NCI-H1048 (cell line): ENCODE measurements at regions not wholly inside any gene's neighbourhood (a gene's known extent, or its start where the extent isn't known, plus 50 kb on each side); places are given as distances from the start of the nearest gene placed in this dataset.
"Not testable (repeated sequence)": the region's sequence is repeated elsewhere in the genome, so short reads cannot be mapped to it uniquely, and the experiment has no call there.

Source experiments
- DNase-seq: peaks from one replicate; lab custom pipeline; 2025; lab: John Stamatoyannopoulos, UW

DNA sequence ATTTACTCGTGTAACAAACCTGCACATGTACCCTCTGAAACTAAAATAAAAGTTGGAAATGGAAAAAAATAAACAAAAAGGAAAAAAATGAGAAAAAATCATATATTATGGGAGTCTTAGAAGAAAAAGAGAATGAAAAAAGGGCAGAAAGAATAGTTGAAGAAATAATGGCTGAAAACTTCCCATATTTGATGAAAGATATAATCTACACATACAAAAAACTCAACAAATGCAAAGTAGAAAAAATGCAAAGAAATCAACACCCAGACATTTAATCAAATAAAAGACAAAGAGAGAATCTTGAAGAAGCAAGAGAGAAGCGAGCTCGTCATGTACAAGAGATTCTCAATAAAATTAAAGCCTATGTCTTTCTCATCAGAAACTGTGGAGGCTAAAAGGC, 73.8 kb downstream of the SLC25A46 start:
- no peak for DNase-seq

DNA sequence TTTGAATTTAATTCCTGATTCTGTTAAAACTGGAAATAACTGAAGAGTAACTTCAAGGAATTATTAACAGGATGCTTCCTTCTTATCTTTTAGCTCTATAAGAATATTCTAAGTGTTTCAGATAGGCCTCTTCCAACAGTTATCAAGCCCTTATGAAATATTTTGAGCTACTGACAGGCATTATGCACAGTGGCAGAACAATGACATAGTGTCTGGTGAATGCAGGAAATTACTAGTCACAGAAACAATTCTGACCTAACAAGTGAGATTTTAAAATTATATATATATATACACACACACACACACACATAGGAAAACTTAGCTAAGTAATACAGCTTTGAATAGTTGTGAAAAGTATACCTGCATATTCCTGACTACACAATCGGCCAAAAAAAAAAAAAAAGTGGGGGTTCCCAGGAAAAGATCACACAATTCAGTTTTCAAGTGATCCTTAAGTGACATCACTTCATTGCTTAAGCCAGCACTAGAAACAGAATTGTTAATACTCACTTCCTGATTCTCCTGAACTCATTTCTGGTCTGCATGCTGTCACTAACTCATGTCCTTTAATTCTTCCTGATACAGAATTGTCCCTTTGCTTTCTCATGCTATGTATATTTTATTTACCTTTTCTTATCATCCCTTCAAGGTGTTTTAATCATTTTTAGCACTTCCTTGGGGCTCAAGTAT, 77.3 kb downstream of the SLC25A46 start:
- no peak for DNase-seq

DNA sequence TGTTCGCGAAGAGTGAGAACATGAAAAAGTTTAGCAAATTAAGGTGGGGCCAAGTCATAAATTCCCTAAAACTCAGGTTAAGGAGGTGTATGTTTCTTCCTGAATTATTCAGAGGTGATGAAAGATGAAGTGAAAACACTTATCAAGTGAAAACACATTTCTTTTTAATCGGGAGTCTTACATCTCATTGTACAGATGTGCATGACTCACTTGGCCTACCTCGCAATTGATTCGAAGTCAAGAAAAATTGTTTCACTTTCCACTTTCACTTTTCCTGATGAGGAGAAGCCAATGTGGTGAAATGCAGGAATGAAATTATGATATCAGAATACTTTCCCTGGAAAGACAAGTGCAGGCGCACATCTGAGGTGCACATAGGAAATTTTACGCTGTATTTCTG, 78.7 kb downstream of the SLC25A46 start:
- no peak for DNase-seq

DNA sequence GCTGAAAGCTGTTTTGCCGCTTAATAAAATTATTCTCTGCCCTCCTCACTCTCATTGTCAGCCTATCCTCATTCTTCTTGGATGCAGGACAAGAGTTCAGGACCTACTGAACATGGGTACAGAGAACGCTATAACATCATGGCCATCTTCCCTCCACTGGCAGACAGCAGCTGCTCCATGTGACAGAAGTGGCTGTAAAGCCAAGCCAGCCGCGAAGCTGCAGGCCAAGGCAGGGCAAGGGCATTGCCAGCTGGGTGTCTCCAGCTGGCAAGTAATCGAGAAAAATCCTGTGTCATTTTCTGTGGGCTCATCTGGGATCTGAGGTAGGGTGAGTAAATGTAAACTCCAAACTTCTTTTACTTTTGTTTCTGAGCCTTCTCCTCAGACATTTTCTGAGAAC, 84.8 kb downstream of the SLC25A46 start:
- no peak for DNase-seq

DNA sequence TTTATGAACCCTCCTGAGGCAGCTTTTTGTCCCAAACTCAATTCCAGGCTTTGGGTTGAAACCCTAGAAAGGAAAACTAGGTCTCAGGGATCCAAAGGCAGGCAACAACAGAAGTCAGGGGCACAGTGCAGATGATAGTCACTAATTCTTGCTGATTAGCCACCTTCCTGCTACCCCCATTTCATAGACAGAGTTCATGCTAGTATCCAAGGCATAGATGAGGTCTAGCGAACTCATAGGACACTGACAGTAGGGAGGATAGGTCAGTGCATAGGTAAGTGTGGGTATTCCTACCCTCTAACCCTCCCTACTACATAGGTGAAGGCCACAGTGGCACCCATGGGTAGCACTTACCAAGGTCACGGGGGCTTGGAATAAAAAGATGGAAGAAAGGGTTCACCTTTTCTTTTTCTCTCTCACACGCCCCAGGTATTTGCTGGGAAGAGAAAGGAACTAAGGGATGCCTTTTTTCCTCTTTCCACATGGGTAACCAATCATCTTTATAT, 86.2 kb downstream of the SLC25A46 start:
- no peak for DNase-seq

DNA sequence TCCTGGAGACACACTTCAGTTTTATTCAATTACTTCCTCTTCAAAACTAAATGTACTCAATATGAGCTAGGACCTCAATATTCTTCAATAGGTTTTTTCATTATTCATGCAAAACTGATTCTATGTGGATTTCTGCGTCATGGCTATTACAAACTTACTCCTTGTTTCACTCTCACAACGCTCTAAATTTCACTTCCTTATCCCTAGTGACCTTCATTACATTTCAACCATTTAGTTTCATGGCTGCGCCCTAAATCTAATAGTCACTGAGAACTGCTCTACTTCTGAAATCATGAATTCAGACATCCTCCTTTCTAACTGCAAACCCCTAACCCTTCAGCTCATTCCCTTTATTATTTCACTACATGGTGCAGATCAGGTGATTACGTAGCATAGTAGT, 93.9 kb downstream of the SLC25A46 start:
- no peak for DNase-seq

DNA sequence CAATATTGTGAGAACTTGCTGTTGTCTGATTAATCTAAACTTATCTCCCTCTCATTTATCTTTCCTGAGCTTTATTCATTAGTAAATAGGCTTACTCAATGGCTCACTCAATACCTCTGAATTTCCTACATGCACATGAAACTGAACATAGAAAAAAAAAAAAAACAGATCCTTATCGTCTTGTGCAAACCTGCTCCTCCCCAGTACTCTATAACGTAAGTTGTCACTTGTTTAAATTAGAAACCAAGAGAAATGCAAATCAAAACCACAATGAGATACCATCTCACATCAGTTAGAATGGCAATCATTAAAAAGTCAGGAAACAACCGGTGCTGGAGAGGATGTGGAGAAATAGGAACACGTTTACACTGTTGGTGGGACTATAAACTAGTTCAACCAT, 96.1 kb downstream of the SLC25A46 start:
- DNase-seq: not testable (repeated sequence)

DNA sequence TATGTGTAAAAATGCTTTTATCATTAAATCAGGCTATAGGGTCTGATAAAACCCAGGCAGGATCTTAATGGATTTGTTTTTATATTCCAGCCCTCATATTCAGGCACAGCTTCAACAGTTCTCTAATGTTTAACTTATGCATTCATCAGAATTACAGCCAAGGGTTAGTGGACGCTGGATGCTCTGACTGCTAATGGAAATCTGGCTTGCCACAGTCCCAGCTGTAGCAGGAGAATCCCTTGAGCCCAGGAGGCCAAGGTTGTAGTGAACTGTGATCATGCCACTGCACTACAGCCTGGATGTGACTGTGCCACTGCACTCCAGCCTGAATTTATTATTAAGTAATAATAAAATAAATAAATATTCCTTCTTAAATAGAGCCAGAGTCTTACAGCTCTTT, 98.0 kb downstream of the SLC25A46 start:
- DNase-seq: no peak

DNA sequence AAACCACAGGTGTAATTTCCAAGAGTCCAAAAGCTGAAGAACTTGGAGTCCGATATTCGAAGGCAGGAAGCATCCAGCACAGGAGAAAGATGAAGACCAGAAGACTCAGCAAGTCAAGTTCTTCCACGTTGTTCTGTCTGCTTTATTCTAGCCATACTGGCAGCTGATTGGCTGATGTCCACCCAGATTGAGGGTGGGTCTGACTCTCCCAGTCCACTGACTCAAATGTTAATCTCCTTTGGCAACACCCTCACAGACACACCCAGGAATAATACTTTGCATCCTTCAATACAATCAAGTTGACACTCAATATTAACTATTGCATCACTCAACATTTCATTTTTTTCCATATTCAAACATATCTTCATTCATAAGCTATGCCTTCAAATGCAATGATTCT, 99.5 kb downstream of the SLC25A46 start:
- DNase-seq: not testable (repeated sequence)

DNA sequence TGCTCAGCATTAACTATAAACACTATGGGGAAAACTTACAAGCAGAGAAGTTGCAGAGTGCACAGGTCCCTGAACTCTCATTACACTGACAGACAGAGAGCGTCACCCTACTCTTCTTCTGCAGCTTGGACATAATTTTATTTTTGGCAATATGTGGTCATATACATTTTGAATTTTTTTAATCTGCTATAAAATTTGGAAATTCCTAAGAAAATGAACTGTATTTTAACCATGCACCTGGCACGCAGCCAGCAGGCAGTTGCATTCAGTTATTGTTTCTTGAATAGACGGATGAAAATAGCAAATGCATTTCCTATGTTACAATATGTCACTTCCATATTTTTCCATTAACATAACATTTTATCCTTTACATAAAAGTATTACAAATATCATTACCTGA, 100.2 kb downstream of the SLC25A46 start:
- no peak for DNase-seq

DNA sequence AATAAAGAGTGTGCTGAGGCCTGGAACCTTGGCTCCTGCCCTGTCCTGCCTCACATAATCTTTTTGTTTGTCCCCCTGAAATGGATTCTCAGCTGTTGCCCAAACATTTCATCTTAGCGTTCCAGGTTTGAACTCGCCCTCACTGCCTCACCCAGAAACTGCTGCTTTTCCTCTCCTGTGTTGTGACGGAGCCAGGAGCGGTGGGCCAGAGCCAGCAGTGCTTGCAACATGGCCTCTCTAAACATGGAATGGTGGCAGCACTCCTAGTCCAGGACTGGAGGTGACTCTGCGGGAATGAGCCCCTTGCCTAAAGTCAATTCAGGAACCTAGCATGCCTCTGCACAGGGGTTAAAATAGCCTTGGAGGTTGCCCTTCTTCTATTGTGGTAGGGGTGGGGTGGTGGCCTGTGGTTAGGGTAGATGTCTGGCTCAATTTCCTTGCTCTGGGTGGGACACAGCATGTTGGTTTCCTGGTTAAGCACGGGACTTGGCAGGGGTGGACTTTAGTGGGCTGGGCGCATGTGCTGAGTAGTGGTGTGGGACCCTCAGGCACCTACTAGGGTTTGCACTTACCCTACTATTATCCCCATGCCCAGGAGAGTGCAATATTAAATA, 101.6 kb downstream of the SLC25A46 start:
- DNase-seq: no peak

DNA sequence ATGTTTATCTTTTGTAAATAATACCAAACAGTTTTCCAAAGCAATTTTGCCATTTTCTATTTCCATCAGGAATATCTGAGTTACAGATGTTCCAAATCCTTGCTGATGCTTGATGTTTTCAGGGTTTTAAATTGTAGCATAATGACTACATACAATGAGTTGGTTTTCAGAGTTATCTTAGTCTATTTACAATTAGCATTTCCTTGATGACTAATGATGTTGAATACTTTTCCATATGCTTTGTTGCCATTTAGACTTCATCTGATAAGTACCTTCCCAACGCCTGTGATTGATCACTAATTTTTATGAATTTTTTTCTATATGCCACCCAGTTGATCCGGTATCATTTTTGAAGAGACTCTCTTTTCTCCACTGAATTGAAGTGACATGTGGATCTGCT, 102.3 kb downstream of the SLC25A46 start:
- no peak for DNase-seq

DNA sequence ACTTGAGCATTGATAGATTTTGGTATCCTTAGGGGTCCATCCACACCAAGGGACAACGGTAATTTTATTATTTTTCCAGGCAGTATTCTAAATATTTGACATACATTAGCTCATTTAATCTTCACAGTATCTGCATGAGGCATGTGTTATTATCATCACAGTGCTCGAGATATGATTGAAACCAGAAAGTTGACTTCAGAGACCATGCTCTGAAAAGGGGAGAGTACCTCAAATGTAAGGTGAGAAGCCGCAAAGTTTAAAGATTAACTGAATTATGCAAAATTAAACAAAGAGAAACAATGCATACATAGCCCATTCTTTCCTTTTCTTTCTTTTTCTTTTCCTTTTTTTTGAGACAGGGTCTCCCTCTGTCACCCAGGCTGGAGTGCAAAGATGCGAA, 104.1 kb downstream of the SLC25A46 start:
- no peak for DNase-seq

DNA sequence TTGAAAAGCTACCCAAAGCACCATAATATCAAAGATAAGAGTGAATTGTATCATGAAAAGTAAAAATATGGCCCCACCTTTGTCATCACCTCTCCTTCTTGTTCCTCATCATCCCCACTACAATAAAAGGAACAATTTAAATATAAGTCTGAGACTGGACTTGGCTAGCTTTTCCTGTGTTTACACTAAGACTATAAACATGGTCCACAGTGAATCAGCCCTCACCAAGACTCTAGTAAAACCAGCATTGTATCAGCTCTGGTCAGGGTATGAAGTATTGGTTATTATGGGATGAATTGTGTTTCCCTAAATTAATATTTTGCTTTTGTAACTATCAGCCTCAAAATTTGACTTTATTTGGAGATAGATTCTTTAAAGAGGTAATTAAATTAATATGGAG, 105.4 kb downstream of the SLC25A46 start:
- DNase-seq: no peak

DNA sequence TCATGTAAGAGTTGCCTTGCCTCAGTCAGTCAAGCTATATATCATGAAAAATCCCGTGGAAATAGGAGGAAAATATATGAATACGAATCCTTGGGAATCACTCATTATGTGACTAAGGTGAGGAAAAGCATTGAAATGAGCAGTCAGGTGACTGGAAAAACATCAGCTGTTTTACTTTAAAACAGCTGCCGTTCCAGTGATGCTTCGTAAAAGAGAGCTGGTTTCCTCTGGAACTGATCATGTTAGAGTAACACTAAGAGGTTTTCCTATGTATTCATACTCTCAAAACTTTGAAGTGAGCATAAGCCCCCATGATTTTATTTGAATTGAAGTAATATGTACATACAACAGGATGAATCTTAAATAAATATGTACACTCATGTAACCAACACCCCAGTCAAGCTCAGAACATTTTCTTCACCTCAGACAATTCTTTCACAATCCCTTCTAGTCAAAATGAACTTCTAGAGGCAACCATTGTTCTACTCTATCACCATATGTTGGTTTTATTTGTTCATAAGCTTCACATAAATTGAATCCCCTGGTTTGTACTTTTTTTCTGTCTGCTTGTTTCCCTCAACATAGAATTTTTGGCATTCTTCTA, 107.7 kb downstream of the SLC25A46 start:
- DNase-seq: no peak

DNA sequence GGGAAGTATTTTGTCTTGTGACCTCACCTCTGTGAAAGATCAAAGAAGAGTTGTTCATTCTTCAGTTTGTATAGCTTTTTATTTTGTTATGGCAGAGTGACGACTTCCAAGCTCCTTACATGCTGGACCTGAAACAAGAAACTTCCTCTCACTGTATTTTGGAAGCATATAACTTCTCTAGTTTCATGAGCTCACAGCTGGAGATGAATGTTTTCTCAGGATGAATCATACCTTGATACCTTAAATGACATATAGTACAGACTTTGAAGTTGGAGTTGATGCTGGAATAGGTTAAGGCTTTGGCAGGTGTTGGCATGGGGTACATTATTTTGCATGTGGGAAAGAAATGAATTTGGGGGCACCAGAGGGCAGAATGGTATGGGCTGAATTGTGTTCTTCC, 112.5 kb downstream of the SLC25A46 start:
- DNase-seq: no peak

DNA sequence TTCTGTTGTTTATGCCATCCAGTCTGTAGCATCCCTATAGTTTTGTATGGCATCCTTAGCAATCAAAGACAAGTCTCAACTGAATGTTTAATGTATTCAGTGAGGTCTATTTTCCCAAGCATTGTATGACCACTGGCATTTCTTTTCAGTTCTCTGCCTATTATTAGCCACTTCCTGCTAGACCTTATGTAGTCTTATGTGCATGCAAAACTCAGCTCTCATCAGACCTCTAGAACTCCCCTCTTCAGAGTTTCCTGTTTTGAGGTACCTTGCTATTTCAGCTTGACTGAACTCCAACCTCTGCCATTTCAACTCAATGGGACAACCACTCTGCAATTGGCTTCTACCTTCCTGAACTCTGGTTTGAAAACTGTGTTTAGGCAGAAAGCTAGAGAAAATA, 113.2 kb downstream of the SLC25A46 start:
- DNase-seq: no peak

DNA sequence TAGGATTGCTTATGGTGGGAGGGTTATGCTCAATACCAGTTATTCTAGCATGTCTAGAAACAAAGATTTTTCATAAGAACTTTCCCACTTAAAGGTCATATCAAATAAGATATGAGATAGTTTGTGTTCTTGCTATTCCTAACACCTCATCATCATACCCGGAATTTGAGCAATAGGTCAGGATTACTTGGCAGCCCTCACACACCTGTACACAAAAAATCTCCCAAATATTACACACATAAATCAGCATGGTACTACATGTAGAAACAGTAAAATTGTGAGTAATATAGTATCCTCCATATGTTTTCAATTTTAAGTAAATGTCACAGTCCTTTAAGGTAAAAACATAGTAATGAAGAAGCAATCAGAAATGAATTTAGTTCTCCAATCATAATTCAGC, 113.7 kb downstream of the SLC25A46 start:
- DNase-seq: no peak

DNA sequence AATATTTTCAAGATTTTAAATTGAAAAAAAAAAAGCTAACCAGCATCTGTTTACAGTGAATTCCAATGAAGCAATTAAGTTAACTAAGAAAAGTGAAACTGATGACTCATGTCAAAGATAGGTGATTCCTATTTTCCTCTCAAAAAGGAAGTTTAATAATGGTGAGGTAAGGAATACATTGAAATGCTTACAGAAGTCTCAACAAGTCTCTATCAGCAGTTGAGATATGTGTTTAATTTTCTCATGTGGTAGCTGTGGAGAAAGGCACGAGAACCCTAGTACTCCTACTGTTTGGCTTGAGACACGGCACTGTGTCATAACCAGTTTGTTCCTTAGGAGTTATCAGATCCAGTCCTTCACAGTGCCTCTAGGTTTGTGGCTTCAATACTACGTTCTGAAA, 114.5 kb downstream of the SLC25A46 start:
- DNase-seq: no peak

DNA sequence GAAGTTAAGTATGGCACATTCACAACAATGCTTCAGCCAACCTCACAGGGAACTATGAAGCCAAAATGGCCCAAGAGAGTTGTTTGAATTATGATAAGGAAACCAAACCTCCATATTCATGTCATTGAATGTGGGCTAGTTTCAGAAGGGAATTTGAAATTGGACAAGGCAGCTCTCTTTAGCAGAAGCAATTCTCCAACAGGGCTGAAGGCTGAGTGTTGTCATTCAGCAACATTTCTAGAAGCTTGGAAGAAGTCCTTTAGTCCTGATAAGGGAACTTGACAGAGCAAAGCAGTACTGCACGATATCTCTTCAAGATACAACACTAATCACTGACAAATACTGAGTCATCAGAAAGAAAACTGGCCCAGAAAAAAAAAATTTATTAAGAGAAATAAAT, 115.4 kb downstream of the SLC25A46 start:
- no peak for DNase-seq

DNA sequence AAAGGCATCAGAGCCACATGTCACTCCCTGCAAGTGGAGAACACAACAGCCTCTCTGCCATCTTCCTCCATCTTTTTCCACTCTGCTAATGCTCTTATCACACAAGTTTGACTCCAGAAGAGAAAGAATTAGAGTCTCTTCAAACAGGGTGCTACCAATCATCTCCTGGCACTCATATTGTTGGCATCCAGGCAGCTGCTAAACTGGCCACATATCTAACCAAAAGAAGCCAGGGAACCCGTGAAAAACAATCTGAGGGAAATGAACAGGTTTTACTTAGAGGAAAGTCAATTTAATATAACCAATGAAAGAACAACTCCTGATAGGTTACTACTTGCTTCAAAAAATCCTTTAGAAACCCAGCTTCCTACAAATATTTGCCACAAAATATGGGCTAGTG, 117.2 kb downstream of the SLC25A46 start:
- no peak for DNase-seq

DNA sequence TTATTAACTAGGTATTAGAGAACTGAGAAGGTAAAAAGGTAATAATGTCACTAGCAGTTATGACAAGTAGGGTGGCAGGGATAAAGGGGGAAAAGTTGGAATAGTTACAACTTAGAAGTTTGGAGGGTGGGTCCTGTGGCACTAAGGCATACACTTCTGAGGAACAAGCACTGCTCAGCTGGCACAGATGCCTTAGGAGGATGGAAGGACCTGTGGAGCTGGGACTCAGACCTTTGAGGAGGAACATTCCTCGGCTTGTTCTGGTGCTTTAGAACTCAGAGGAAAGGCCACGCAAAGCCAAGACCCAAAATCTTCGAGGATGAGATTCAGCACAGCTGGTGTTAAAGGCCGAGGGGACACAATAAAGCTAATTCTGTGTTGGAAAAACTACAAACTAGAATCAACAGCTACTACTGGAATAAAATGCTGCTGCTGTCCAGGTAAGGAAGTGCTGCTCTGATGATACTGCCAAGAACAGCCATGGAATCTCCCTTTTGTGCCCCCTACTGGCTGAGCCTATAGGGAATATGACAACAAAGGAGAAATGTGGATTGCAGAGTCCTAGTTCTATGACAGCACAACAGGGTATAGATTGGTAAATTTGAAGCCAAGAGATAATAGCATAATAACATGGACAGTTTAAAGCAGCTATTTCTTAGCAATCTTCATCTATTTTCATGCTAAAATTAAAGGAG, 126.7 kb downstream of the SLC25A46 start:
- peak; percentile 3 for DNase-seq

DNA sequence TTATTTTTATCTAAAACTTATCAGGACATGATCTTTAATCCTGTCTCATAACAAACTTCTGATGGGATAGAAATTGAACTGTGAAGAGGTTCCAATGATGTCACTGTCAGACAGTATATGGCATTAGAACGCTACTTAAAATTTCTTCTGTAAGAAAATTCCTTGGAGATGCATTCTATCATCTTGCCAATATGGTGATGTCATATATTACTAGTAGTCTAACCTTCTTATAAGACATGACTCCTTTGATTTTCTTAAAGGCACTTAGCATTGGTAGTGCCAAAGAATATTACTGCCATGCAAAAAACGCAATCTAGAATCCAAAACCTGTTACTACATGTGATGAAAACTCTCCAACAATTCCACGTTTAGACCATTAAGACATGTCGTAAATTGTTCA, 131.1 kb downstream of the SLC25A46 start:
- DNase-seq: no peak
